ENCODE measurements at regions not wholly inside any gene's neighbourhood (a gene's known extent, or its start where the extent isn't known, plus 50 kb on each side); places are given as distances from the start of the nearest gene placed in this dataset.

DNA sequence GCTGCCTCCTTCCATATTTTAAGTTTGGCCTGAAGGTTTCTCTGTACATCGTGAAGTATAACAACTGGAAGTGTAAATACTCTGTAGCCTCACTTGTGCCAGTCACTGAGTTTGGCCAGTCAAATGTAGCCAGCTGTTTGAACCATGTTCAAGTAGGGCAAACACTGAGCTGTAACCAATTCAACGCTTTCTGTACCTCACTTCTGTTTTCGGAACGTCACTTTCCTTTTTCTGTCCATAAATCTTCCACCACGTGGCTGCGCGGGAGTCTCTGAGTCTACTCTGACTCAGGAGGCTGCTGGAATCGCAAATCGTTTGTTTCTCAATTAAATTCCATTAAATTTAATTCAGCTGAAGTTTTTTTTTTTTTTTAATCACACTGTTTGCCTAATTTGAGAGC is 88.8 kb upstream of the RARB start:
- TF ChIP-seq POLR2AphosphoS5 (IDR thresholded peaks at IDR 0.05; ENCODE audit: low read depth) (no peak), SPI1 (IDR thresholded peaks at IDR 0.05; ENCODE audit: borderline replicate concordance, low read depth) (no peak), GABPA (IDR thresholded peaks at IDR 0.05; ENCODE audit: low read depth) (no peak)
- TF ChIP-seq, protein P1, sequence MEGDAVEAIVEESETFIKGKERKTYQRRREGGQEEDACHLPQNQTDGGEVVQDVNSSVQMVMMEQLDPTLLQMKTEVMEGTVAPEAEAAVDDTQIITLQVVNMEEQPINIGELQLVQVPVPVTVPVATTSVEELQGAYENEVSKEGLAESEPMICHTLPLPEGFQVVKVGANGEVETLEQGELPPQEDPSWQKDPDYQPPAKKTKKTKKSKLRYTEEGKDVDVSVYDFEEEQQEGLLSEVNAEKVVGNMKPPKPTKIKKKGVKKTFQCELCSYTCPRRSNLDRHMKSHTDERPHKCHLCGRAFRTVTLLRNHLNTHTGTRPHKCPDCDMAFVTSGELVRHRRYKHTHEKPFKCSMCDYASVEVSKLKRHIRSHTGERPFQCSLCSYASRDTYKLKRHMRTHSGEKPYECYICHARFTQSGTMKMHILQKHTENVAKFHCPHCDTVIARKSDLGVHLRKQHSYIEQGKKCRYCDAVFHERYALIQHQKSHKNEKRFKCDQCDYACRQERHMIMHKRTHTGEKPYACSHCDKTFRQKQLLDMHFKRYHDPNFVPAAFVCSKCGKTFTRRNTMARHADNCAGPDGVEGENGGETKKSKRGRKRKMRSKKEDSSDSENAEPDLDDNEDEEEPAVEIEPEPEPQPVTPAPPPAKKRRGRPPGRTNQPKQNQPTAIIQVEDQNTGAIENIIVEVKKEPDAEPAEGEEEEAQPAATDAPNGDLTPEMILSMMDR (IDR thresholded peaks at IDR 0.05; ENCODE audit: insufficient read depth, low read length), result no peak
- TF ChIP-seq, protein P2, sequence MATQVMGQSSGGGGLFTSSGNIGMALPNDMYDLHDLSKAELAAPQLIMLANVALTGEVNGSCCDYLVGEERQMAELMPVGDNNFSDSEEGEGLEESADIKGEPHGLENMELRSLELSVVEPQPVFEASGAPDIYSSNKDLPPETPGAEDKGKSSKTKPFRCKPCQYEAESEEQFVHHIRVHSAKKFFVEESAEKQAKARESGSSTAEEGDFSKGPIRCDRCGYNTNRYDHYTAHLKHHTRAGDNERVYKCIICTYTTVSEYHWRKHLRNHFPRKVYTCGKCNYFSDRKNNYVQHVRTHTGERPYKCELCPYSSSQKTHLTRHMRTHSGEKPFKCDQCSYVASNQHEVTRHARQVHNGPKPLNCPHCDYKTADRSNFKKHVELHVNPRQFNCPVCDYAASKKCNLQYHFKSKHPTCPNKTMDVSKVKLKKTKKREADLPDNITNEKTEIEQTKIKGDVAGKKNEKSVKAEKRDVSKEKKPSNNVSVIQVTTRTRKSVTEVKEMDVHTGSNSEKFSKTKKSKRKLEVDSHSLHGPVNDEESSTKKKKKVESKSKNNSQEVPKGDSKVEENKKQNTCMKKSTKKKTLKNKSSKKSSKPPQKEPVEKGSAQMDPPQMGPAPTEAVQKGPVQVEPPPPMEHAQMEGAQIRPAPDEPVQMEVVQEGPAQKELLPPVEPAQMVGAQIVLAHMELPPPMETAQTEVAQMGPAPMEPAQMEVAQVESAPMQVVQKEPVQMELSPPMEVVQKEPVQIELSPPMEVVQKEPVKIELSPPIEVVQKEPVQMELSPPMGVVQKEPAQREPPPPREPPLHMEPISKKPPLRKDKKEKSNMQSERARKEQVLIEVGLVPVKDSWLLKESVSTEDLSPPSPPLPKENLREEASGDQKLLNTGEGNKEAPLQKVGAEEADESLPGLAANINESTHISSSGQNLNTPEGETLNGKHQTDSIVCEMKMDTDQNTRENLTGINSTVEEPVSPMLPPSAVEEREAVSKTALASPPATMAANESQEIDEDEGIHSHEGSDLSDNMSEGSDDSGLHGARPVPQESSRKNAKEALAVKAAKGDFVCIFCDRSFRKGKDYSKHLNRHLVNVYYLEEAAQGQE (IDR thresholded peaks at IDR 0.05; ENCODE audit: insufficient replicate concordance, low read depth), result no peak
- DNase-seq (ENCODE audit: low read depth in 1 of 2, low spot score in 1 of 2), result no peak
- Histone ChIP-seq H3K27ac (replicated peaks) (no peak overlapping the region), H3K4me3 (replicated peaks; ENCODE audit: insufficient read depth, low read length) (no peak overlapping the region), H3K27me3 (ENCODE audit: insufficient read depth, poor library complexity, severe bottlenecking) (peaks cover 2% of the 10 kb centered on the region)

DNA sequence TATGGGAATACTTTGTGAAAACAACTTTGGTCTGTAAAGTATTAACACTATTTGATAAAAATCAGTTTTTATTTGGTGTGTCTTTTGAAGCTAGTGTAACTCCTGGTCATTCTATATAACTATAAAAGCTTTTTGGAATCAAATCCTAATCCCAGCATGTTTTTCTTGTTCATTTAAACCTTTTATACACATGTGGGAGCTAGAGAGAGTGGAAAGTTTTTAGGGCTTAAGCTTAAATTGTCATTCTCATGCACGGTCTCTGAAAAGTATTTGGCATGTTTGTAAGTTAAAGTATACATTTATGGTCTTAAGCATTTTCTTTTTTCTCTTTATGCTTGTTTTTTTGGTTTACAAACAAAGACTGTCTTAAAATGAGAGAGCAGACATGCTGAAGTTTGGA is 83.4 kb upstream of the RARB start:
- no peaks in the 10 kb centered on the region for H3K27me3 ChIP-seq (ENCODE audit: insufficient read depth, poor library complexity, severe bottlenecking)
- DNase-seq (ENCODE audit: low read depth in 1 of 2, low spot score in 1 of 2), result no peak
- no peak overlapping the region for H3K4me3 ChIP-seq (replicated peaks; ENCODE audit: insufficient read depth, low read length)
- H3K27ac ChIP-seq (replicated peaks), result no peak overlapping the region
- TF ChIP-seq POLR2AphosphoS5 (IDR thresholded peaks at IDR 0.05; ENCODE audit: low read depth) (no peak), GABPA (IDR thresholded peaks at IDR 0.05; ENCODE audit: low read depth) (no peak)
- TF ChIP-seq, protein P2 (IDR thresholded peaks at IDR 0.05; ENCODE audit: insufficient replicate concordance, low read depth), result no peak

DNA sequence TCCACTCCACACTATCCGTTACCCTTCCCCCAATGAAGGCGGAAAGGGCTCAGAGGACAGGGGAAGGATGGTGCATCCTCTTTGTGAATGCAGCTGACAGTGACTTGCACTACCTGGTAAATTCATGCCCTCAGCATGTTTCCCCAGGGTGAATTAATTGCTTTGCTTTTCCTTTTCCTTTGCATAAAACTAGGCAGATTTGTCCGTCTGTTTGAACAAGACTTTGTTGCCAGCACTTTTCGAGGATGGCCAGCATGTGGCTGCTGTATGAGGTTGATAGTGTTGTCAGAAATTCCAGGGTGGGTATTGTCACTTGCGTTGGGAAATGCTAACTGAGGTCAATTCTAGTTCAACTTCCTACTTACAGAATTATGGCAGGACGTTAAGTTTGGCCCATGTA is 79.0 kb upstream of the RARB start:
- H3K27me3 ChIP-seq (ENCODE audit: insufficient read depth, poor library complexity, severe bottlenecking), result no peaks in the 10 kb centered on the region
- TF ChIP-seq POLR2AphosphoS5 (IDR thresholded peaks at IDR 0.05; ENCODE audit: low read depth) (no peak), GABPA (IDR thresholded peaks at IDR 0.05; ENCODE audit: low read depth) (no peak), SPI1 (IDR thresholded peaks at IDR 0.05; ENCODE audit: borderline replicate concordance, low read depth) (no peak)
- TF ChIP-seq, protein P2 (IDR thresholded peaks at IDR 0.05; ENCODE audit: insufficient replicate concordance, low read depth), result no peak
- TF ChIP-seq, protein P1 (IDR thresholded peaks at IDR 0.05; ENCODE audit: insufficient read depth, low read length), result no peak
- H3K4me3 ChIP-seq (replicated peaks; ENCODE audit: insufficient read depth, low read length), result no peak overlapping the region
- DNase-seq (ENCODE audit: low read depth in 1 of 2, low spot score in 1 of 2), result no peak
- H3K27ac ChIP-seq (replicated peaks), result no peak overlapping the region
